Heart right ventricle (tissue), 16 donors: ENCODE measurements at regions not wholly inside any gene's neighbourhood (a gene's known extent, or its start where the extent isn't known, plus 50 kb on each side); places are given as distances from the start of the nearest gene placed in this dataset.
A peak's percentile ranks its signal among the peaks of the same experiment; 100 is the strongest.

ENCODE experiments used
- ATAC-seq, 8 donors: fragments of 200-7000 bp; cut with Tn5 transposase; one replicate each; pipeline ENCODE4 v1.9.1; 2020; ENCODE audit warnings: mild to moderate bottlenecking in 8 of 8, moderate library complexity in 8 of 8, moderate number of reproducible peaks in 1 of 8
- DNase-seq, 2 donors: peaks; one replicate each; pipeline ENCODE4 v3.0.0-alpha.2; 2020
- H3K27ac ChIP-seq, 10 donors: fragments of 200-600 bp; sonication (generic) in 2 of 10; one replicate each; pipeline versions ENCODE4 v1.5.0 to v1.8.0; 2020 to 2022; ENCODE audit warnings: mild to moderate bottlenecking in 3 of 10
- H3K27me3 ChIP-seq, 7 donors: fragments of 200-600 bp; one replicate each; pipeline ENCODE4 v1.8.0; 2021 to 2022; ENCODE audit warnings: mild to moderate bottlenecking in 2 of 7
- H3K36me3 ChIP-seq, 9 donors: fragments of 200-600 bp; sonication (generic) in 1 of 9; one replicate each; pipeline versions ENCODE4 v1.5.0 to v1.8.0; 2020 to 2022; ENCODE audit warnings: mild to moderate bottlenecking in 2 of 9
- H3K4me1 ChIP-seq, 9 donors: fragments of 200-600 bp; sonication (generic) in 1 of 9; one replicate each; pipeline versions ENCODE4 v1.5.0 to v1.8.0; 2020 to 2022; ENCODE audit warnings: mild to moderate bottlenecking in 4 of 9
- H3K4me3 ChIP-seq, 10 donors: fragments of 200-600 bp; sonication (generic) in 2 of 10; one replicate each; pipeline versions ENCODE4 v1.5.0 to v1.8.0; 2020 to 2022; ENCODE audit warnings: mild to moderate bottlenecking in 7 of 10, moderate library complexity in 2 of 10
- H3K9me3 ChIP-seq, 11 donors: fragments of 200-600 bp in 10 of 11; sonication (generic) in 2 of 11; one replicate each; pipeline versions ENCODE4 v1.5.0 to v1.8.0; 2013 to 2022; ENCODE audit warnings: mild to moderate bottlenecking in 2 of 11, control low read depth in 1 of 11, moderate library complexity in 1 of 11
- WGBS, 2 donors: extraction: QIAGEN DNeasy Blood & Tissue Kit; methylation state at CpG; one replicate each; pipeline ENCODE4 v1.1.7; 2013; ENCODE audit warnings: inconsistent platforms in 1 of 2; 5-methylcytosine and 5-hydroxymethylcytosine counted together
- intact Hi-C, 10 donors: fragments of 100-400 bp; cut with DNase I; formaldehyde crosslinking; loops; one replicate each; pipeline versions ENCODE4 v1.11.1 to v1.14.2; 2022
- TF ChIP-seq, protein P1 (sequence below), 9 donors: fragments of 200-600 bp; sonication (generic) in 2 of 9; IDR thresholded peaks; one replicate each; pipeline versions ENCODE4 v1.5.0 to v1.8.0; 2021 to 2022; ENCODE audit warnings: antibody characterized with exemption in 9 of 9, mild to moderate bottlenecking in 5 of 9, moderate library complexity in 1 of 9
- donor health status: Arrhythmogenic right ventricular cardiomyopathy.
- donor health status: ischemic (EF 13 %, LVEDD 7.1; RV severe dilation, severe dysfunction).
- donor health status: healthy with polysubstance abuse.
- donor health status: DM: no; HTN: yes; CAD: no.
- donor health status: DM: no; HTN: no; CAD: no.
- donor health status: ischemic (EF 25% LVEDD 6.9; RV normal size, moderate dysfunction).
- donor health status: ischemic (EF 25% LVEDD 5.7; RV mildly dilated, moderate dysfunction).
- donor health status: healthy.
- donor health status: DM: yes; HTN: yes; CAD: no.
- donor health status: Ischemic cardiomyopathy.
- donor health status: ischemic (EF 35%, LVEDD 5.7; RV mildly dilated, moderate dysfunction).
- donor health status: nonischemic (EF 11% LVEDD 7.7; RV severe dilation, severe dysfunction).
- donor health status: DM: yes; HTN: yes; CAD: no.
- donor health status: PGD.
- donor health status: ischemic (EF 29% LVEDD 5.4; RV normal size, mild dysfunction).
- donor health status: nonischemic (EF 23%, LVEDD 6.1; RV moderate dilation, normal function).

GRCh38 chr2:152243761-152244640 is 68.4 kb upstream of the STAM2 start:
- WGBS, 2 donors = 80 to 81% methylated on average over 8 of the region's 8 CpGs
- DNase-seq = no peak
- TF ChIP-seq, protein P1, sequence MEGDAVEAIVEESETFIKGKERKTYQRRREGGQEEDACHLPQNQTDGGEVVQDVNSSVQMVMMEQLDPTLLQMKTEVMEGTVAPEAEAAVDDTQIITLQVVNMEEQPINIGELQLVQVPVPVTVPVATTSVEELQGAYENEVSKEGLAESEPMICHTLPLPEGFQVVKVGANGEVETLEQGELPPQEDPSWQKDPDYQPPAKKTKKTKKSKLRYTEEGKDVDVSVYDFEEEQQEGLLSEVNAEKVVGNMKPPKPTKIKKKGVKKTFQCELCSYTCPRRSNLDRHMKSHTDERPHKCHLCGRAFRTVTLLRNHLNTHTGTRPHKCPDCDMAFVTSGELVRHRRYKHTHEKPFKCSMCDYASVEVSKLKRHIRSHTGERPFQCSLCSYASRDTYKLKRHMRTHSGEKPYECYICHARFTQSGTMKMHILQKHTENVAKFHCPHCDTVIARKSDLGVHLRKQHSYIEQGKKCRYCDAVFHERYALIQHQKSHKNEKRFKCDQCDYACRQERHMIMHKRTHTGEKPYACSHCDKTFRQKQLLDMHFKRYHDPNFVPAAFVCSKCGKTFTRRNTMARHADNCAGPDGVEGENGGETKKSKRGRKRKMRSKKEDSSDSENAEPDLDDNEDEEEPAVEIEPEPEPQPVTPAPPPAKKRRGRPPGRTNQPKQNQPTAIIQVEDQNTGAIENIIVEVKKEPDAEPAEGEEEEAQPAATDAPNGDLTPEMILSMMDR (IDR thresholded peaks at IDR 0.05) = no peak
- H3K4me3 ChIP-seq = no peak overlapping the region
- peak overlapping the region in 1 of 10 donors; percentile 30 for H3K27ac ChIP-seq
- ATAC-seq = peak in 3 of 8 donors; percentile 28 to 62 (median 42)
- no peaks in the 10 kb centered on the region for H3K36me3 ChIP-seq
- peaks cover 0 to 11% (median 5%) of the 10 kb centered on the region in 9 donors for H3K4me1 ChIP-seq
- H3K27me3 ChIP-seq = no peaks in the 10 kb centered on the region
- intact Hi-C loops = no loop called here
- H3K9me3 ChIP-seq = peaks cover 0 to 18% (median 0%) of the 10 kb centered on the region in 11 donors

DNA sequence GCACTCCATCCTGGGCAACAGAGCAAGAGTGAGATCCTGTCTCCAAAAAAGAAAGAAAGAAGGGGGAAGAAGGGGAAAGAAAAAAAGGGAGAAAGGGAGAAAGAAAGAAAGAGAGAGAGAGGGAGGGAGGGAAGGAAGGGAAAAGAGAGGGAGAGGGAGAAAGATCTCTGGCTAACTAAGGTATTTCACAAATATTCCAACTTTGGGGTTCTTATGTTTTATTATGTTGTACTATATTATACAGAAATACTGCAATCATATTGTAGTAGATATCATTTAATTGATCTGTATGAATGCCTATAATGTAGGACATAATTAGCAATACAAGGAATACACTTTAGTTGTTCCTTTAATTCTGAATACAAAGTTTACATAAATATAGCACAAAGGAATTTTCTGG is 70.1 kb upstream of the STAM2 start:
- Histone ChIP-seq H3K4me3 (no peak overlapping the region), H3K4me1 (peaks cover 0 to 11% (median 5%) of the 10 kb centered on the region in 9 donors), H3K36me3 (no peaks in the 10 kb centered on the region), H3K27me3 (peaks cover 0 to 6% (median 0%) of the 10 kb centered on the region in 7 donors), H3K9me3 (peaks cover 0 to 5% (median 0%) of the 10 kb centered on the region in 11 donors), H3K27ac (no peak overlapping the region)
- ATAC-seq (no peak), DNase-seq (no peak)
- TF ChIP-seq, protein P1 (IDR thresholded peaks at IDR 0.05) = no peak
- intact Hi-C loops = no loop called here

GRCh38 chr2:152246686-152247336 is 71.2 kb upstream of the STAM2 start:
- WGBS, 2 donors = 88 to 95% methylated on average over 4 of the region's 4 CpGs
- TF ChIP-seq, protein P1 (IDR thresholded peaks at IDR 0.05) = no peak
- H3K9me3 ChIP-seq = no peaks in the 10 kb centered on the region
- DNase-seq (no peak), ATAC-seq (no peak)
- H3K27ac ChIP-seq = no peak overlapping the region
- H3K36me3 ChIP-seq = no peaks in the 10 kb centered on the region
- intact Hi-C loops = no loop called here
- H3K27me3 ChIP-seq = peaks cover 0 to 6% (median 0%) of the 10 kb centered on the region in 7 donors
- peaks cover 0 to 5% (median 0%) of the 10 kb centered on the region in 9 donors for H3K4me1 ChIP-seq
- H3K4me3 ChIP-seq = no peak overlapping the region

- H3K4me3 ChIP-seq = no peak overlapping the region
- TF ChIP-seq, protein P1 (IDR thresholded peaks at IDR 0.05) = no peak
- DNase-seq (no peak), ATAC-seq (no peak)
- intact Hi-C loops = no loop called here
- peaks cover 0 to 6% (median 0%) of the 10 kb centered on the region in 7 donors for H3K27me3 ChIP-seq
- 76 to 81% methylated on average over 2 of the region's 2 CpGs for WGBS, 2 donors
- H3K4me1 ChIP-seq = peaks cover 0 to 5% (median 0%) of the 10 kb centered on the region in 9 donors
- H3K27ac ChIP-seq = no peak overlapping the region
- no peaks in the 10 kb centered on the region for H3K36me3 ChIP-seq
- H3K9me3 ChIP-seq = no peaks in the 10 kb centered on the region
These were observed 71.8 kb upstream of the STAM2 start for GRCh38 chr2:152247337-152247695.
